ENCODE measurements at regions not wholly inside any gene's neighbourhood (a gene's known extent, or its start where the extent isn't known, plus 50 kb on each side); places are given as distances from the start of the nearest gene placed in this dataset.

DNA sequence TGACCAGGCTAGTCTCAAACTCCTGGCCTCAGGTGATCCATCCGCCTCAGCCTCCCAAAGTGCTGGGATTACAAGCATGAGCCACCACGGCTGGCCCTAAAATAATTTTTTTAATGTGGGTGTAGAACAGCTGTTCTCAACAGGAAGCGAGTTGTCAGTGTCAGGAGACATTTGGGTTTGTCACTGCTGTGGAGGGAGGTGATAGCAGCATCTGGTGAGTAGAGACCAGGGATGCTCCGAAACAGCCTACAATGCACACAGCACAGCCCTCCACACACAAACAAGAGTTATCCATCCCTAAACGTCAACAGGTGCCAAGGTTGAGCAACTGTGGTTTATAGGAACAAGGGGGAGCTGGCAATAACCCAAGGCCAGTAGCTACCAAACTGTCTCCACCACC is 243.4 kb upstream of the STS start:
- Histone ChIP-seq H3K27ac (ENCODE audit: extremely low read depth, low read depth, low read length) (no peak overlapping the region), H3K4me3 (ENCODE audit: low read depth, low read length) (no peak overlapping the region), H3K9me3 (ENCODE audit: control insufficient read depth, insufficient read depth, low read depth, low read length) (no peaks in the 10 kb centered on the region), H3K36me3 (ENCODE audit: control insufficient read depth in 2 of 2, insufficient read depth in 1 of 2, low read length in 2 of 2) (no peaks in the 10 kb centered on the region), H3K4me1 (ENCODE audit: control insufficient read depth, insufficient read depth, low read length) (no peaks in the 10 kb centered on the region)
- ChIA-PET CTCF (no interaction called here), POLR2A (no interaction called here)
- TF ChIP-seq ZNF404 (tag by site-specific recombination; IDR thresholded peaks at IDR 0.05) (no peak), ZSCAN30 (tag by site-specific recombination; IDR thresholded peaks at IDR 0.05) (no peak), KLF16 (tag by site-specific recombination; IDR thresholded peaks at IDR 0.05) (no peak), ZNF561 (tag by site-specific recombination; IDR thresholded peaks at IDR 0.05; ENCODE audit: borderline replicate concordance) (no peak), TCF7L2 (IDR thresholded peaks at IDR 0.05; ENCODE audit: borderline replicate concordance, low read depth, low read length) (no peak), KLF8 (tag by site-specific recombination; IDR thresholded peaks at IDR 0.05) (no peak), HOXC10 (CRISPR knock-in tag; IDR thresholded peaks at IDR 0.05) (no peak), ZNF2 (tag by site-specific recombination; IDR thresholded peaks at IDR 0.05) (no peak), SCRT1 (tag by site-specific recombination; IDR thresholded peaks at IDR 0.05; ENCODE audit: borderline replicate concordance) (no peak), ZNF664 (tag by site-specific recombination; IDR thresholded peaks at IDR 0.05) (no peak), MYNN (tag by site-specific recombination; IDR thresholded peaks at IDR 0.05; ENCODE audit: borderline replicate concordance) (no peak), ZNF529 (tag by site-specific recombination; IDR thresholded peaks at IDR 0.05; ENCODE audit: insufficient replicate concordance) (no peak)
- TF ChIP-seq, protein P1, sequence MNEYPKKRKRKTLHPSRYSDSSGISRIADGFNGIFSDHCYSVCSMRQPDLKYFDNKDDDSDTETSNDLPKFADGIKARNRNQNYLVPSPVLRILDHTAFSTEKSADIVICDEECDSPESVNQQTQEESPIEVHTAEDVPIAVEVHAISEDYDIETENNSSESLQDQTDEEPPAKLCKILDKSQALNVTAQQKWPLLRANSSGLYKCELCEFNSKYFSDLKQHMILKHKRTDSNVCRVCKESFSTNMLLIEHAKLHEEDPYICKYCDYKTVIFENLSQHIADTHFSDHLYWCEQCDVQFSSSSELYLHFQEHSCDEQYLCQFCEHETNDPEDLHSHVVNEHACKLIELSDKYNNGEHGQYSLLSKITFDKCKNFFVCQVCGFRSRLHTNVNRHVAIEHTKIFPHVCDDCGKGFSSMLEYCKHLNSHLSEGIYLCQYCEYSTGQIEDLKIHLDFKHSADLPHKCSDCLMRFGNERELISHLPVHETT (tag by site-specific recombination; IDR thresholded peaks at IDR 0.05) = no peak
- TF ChIP-seq, protein P2, sequence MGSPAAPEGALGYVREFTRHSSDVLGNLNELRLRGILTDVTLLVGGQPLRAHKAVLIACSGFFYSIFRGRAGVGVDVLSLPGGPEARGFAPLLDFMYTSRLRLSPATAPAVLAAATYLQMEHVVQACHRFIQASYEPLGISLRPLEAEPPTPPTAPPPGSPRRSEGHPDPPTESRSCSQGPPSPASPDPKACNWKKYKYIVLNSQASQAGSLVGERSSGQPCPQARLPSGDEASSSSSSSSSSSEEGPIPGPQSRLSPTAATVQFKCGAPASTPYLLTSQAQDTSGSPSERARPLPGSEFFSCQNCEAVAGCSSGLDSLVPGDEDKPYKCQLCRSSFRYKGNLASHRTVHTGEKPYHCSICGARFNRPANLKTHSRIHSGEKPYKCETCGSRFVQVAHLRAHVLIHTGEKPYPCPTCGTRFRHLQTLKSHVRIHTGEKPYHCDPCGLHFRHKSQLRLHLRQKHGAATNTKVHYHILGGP (tag by site-specific recombination; IDR thresholded peaks at IDR 0.05) = no peak
- TF ChIP-seq, protein P3, sequence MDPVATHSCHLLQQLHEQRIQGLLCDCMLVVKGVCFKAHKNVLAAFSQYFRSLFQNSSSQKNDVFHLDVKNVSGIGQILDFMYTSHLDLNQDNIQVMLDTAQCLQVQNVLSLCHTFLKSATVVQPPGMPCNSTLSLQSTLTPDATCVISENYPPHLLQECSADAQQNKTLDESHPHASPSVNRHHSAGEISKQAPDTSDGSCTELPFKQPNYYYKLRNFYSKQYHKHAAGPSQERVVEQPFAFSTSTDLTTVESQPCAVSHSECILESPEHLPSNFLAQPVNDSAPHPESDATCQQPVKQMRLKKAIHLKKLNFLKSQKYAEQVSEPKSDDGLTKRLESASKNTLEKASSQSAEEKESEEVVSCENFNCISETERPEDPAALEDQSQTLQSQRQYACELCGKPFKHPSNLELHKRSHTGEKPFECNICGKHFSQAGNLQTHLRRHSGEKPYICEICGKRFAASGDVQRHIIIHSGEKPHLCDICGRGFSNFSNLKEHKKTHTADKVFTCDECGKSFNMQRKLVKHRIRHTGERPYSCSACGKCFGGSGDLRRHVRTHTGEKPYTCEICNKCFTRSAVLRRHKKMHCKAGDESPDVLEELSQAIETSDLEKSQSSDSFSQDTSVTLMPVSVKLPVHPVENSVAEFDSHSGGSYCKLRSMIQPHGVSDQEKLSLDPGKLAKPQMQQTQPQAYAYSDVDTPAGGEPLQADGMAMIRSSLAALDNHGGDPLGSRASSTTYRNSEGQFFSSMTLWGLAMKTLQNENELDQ (tag by site-specific recombination; IDR thresholded peaks at IDR 0.05; ENCODE audit: low read depth) = no peak
- TF ChIP-seq, protein P4, sequence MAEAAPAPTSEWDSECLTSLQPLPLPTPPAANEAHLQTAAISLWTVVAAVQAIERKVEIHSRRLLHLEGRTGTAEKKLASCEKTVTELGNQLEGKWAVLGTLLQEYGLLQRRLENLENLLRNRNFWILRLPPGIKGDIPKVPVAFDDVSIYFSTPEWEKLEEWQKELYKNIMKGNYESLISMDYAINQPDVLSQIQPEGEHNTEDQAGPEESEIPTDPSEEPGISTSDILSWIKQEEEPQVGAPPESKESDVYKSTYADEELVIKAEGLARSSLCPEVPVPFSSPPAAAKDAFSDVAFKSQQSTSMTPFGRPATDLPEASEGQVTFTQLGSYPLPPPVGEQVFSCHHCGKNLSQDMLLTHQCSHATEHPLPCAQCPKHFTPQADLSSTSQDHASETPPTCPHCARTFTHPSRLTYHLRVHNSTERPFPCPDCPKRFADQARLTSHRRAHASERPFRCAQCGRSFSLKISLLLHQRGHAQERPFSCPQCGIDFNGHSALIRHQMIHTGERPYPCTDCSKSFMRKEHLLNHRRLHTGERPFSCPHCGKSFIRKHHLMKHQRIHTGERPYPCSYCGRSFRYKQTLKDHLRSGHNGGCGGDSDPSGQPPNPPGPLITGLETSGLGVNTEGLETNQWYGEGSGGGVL (tag by site-specific recombination; IDR thresholded peaks at IDR 0.05) = no peak

DNA sequence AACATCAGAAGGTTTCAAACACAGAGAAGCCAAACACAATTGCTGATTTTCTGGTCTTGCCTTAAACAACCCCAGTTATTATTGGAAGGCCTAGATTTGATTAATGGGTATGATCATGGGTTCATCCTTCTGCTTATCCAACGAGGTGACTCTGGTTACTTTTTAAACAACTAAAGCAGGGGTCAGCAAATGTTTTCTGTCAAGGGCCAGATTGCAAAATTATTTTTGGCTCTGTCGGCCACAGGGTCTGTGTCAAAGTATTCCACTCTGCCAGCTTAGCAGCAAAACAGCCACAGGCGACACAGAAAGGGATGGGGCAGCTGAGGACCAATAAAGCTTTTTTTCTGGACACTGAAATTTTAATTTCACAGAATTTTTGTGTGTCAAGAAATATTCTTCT is 249.1 kb upstream of the STS start:
- Histone ChIP-seq H3K9me3 (ENCODE audit: control insufficient read depth, insufficient read depth, low read depth, low read length) (no peaks in the 10 kb centered on the region), H3K27ac (ENCODE audit: extremely low read depth, low read depth, low read length) (no peak overlapping the region), H3K4me1 (ENCODE audit: control insufficient read depth, insufficient read depth, low read length) (no peaks in the 10 kb centered on the region), H3K4me3 (ENCODE audit: low read depth, low read length) (no peak overlapping the region), H3K36me3 (ENCODE audit: control insufficient read depth in 2 of 2, insufficient read depth in 1 of 2, low read length in 2 of 2) (no peaks in the 10 kb centered on the region)
- CTCF ChIA-PET = no interaction called here
- POLR2A ChIA-PET = no interaction called here
- TF ChIP-seq, protein P5, sequence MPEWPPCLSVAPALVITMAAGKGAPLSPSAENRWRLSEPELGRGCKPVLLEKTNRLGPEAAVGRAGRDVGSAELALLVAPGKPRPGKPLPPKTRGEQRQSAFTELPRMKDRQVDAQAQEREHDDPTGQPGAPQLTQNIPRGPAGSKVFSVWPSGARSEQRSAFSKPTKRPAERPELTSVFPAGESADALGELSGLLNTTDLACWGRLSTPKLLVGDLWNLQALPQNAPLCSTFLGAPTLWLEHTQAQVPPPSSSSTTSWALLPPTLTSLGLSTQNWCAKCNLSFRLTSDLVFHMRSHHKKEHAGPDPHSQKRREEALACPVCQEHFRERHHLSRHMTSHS (tag by site-specific recombination; IDR thresholded peaks at IDR 0.05) = no peak
- TF ChIP-seq, protein P6, sequence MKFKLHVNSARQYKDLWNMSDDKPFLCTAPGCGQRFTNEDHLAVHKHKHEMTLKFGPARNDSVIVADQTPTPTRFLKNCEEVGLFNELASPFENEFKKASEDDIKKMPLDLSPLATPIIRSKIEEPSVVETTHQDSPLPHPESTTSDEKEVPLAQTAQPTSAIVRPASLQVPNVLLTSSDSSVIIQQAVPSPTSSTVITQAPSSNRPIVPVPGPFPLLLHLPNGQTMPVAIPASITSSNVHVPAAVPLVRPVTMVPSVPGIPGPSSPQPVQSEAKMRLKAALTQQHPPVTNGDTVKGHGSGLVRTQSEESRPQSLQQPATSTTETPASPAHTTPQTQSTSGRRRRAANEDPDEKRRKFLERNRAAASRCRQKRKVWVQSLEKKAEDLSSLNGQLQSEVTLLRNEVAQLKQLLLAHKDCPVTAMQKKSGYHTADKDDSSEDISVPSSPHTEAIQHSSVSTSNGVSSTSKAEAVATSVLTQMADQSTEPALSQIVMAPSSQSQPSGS (tag by site-specific recombination; IDR thresholded peaks at IDR 0.05; ENCODE audit: low read depth) = no peak
- no peak for TF ChIP-seq KLF10 (tag by site-specific recombination; IDR thresholded peaks at IDR 0.05)
